WERI-Rb-1 (cell line): ENCODE measurements at regions not wholly inside any gene's neighbourhood (a gene's known extent, or its start where the extent isn't known, plus 50 kb on each side); places are given as distances from the start of the nearest gene placed in this dataset.

Source experiments
- DNase-seq: peaks from one replicate; pipeline ENCODE4 v3.0.0-alpha.2; 2020
- H3K27ac ChIP-seq: fragments of 250-450 bp; sonication (Bioruptor Pico); 2 replicates; pipeline ENCODE4 v1.5.1; 2020; ENCODE audit warnings: mild to moderate bottlenecking, moderate library complexity
- H3K27me3 ChIP-seq: fragments of 250-450 bp; sonication (Bioruptor Pico); 2 replicates; pipeline ENCODE4 v1.5.1; 2021; ENCODE audit warnings: mild to moderate bottlenecking, low read depth, moderate library complexity; ENCODE audit not compliant: insufficient read depth, severe bottlenecking
- H3K36me3 ChIP-seq: fragments of 250-450 bp; sonication (Bioruptor Pico); 2 replicates; pipeline ENCODE4 v1.5.1; 2020; ENCODE audit warnings: mild to moderate bottlenecking, moderate library complexity
- H3K4me3 ChIP-seq: 2 replicates; pipeline ENCODE4 v1.5.1; 2011; ENCODE audit warnings: low read depth, mild to moderate bottlenecking, control low read depth, low read length
- H3K9me3 ChIP-seq: fragments of 250-450 bp; sonication (Bioruptor Pico); 2 replicates; pipeline ENCODE4 v1.5.1; 2021; ENCODE audit warnings: mild to moderate bottlenecking, moderate library complexity; ENCODE audit not compliant: severe bottlenecking
- TF ChIP-seq, protein P1 (sequence below): IDR thresholded peaks from 2 replicates; pipeline ENCODE4 v1.5.1; 2011; ENCODE audit warnings: low read depth, mild to moderate bottlenecking, control low read depth, inconsistent platforms, low read length

DNA sequence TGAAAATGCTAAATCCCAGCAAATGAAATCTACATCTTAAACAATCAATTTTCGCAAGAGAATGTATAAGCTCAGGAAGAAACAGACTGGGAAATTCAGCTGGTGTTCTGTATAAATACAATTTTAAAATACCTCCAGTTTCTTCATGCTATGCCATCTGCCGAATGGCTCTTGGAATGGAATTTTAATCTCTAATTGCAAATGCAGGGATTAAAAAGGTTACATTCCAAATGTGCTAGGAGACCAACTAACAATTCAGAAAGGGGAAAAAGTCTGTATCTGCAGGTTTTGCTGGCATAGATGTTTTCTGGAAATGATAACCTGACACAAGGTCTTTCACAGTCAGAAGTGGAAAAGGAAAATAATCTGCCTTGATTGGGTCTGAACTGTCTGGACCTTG is 379.7 kb downstream of the MAT2B start:
- DNase-seq: no peak
- Histone ChIP-seq H3K36me3 (no peaks in the 10 kb centered on the region), H3K9me3 (no peaks in the 10 kb centered on the region), H3K27me3 (no peaks in the 10 kb centered on the region), H3K4me3 (no peak overlapping the region), H3K27ac (no peak overlapping the region)
- TF ChIP-seq, protein P1, sequence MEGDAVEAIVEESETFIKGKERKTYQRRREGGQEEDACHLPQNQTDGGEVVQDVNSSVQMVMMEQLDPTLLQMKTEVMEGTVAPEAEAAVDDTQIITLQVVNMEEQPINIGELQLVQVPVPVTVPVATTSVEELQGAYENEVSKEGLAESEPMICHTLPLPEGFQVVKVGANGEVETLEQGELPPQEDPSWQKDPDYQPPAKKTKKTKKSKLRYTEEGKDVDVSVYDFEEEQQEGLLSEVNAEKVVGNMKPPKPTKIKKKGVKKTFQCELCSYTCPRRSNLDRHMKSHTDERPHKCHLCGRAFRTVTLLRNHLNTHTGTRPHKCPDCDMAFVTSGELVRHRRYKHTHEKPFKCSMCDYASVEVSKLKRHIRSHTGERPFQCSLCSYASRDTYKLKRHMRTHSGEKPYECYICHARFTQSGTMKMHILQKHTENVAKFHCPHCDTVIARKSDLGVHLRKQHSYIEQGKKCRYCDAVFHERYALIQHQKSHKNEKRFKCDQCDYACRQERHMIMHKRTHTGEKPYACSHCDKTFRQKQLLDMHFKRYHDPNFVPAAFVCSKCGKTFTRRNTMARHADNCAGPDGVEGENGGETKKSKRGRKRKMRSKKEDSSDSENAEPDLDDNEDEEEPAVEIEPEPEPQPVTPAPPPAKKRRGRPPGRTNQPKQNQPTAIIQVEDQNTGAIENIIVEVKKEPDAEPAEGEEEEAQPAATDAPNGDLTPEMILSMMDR: no peak

DNA sequence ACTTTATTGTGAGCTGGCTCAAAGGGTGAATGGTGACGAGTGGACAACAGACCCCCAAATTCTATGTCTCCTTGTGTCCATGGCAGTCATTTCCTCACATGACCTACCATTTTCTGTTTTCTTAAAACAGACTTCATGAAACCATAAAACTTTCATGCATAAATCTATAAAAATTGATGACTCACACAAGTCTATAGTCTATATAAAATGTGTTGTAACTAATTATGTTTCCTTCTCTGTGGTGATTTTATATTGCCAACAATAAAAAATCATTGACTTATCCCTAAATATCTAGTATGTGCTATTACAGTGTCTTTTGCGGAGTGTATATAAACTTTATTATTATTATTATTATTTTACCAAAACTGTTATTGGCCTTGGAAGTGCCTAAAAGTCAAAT is 382.4 kb downstream of the MAT2B start:
- Histone ChIP-seq H3K9me3 (no peaks in the 10 kb centered on the region), H3K27me3 (no peaks in the 10 kb centered on the region), H3K36me3 (no peaks in the 10 kb centered on the region), H3K4me3 (no peak overlapping the region), H3K27ac (no peak overlapping the region)
- TF ChIP-seq, protein P1: no peak
- no peak for DNase-seq

DNA sequence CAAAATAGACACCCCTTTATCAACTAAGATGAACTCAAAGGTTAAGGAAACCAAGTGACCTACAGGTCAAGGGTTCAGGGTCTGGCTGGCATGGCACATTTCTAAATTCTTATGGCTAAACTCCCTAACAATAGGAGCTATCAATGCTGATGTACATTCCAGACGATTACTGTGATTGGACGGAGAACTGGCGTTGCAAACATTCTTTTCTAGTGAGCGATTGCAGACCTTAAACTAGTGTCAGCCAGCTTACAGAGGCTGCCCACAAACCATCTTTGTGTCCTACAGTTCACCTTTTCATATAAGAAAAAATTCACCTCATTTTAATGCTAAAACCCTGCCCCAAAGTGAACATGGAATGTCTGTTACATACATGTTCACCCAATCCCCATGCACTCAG is 382.9 kb downstream of the MAT2B start:
- no peaks in the 10 kb centered on the region for H3K36me3 ChIP-seq
- H3K4me3 ChIP-seq: no peak overlapping the region
- H3K9me3 ChIP-seq: no peaks in the 10 kb centered on the region
- no peak for DNase-seq
- H3K27ac ChIP-seq: no peak overlapping the region
- TF ChIP-seq, protein P1: no peak
- no peaks in the 10 kb centered on the region for H3K27me3 ChIP-seq

DNA sequence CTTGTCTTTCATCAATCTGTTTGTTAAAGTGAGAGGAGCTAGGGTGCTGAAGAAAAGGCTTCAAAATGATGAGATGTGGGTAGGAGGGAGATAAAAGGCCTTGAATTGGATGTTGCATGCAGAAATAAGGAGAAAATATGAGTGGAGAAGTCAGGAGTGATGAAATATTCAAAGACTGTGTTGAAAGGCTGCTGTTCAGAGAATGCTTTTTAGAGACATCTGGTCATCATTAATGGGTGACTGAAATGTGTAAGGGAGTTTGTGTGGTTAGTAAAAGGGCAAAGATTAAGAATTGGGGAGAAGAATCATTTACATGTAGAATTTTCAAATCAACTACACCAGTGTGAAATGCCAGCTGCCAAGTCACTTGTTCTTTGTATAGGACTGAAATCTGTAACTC is 383.9 kb downstream of the MAT2B start:
- H3K27me3 ChIP-seq: no peaks in the 10 kb centered on the region
- H3K36me3 ChIP-seq: no peaks in the 10 kb centered on the region
- no peak overlapping the region for H3K27ac ChIP-seq
- H3K4me3 ChIP-seq: no peak overlapping the region
- no peaks in the 10 kb centered on the region for H3K9me3 ChIP-seq
- no peak for DNase-seq
- TF ChIP-seq, protein P1: no peak

DNA sequence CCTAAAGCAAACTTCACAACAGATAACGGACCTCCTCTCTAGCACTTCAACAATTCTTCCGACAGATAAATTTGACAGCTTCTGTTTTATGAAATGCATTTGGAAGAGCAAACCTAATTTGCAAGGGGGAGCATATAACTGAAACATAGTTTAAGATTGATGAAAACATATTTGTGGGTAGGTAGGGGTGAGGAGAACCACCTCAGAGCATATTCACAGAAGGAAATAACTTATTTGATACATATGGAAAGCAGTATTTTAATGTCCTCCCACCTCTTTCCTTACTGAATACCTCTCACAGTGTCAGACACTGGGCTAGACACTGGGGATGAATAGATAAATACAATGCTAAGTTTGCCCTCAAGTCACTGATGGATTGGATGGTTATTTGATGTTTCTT is 384.8 kb downstream of the MAT2B start:
- Histone ChIP-seq H3K27me3 (no peaks in the 10 kb centered on the region), H3K4me3 (no peak overlapping the region), H3K27ac (no peak overlapping the region), H3K9me3 (no peaks in the 10 kb centered on the region), H3K36me3 (no peaks in the 10 kb centered on the region)
- TF ChIP-seq, protein P1: no peak
- DNase-seq: no peak

DNA sequence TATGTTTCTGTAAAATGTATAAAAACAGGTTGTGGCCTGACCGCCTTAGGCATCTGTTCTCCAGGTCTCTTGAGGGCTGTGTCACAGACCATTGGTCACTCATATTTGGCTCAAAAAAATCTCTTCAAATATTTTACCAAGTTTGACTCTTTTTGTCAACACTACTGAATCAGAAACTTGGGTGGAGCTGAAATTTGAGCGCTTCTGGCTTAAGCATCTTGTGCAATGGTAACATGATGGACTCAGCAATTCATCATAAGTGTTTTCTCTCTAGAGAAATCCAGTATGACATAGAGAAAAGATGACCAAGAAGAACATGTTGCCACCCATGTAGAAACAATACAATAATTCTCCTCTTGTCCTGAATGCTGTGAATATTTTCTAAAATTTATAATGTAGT is 387.9 kb downstream of the MAT2B start:
- no peak for DNase-seq
- no peak overlapping the region for H3K27ac ChIP-seq
- no peak overlapping the region for H3K4me3 ChIP-seq
- TF ChIP-seq, protein P1: no peak
- no peaks in the 10 kb centered on the region for H3K9me3 ChIP-seq
- H3K27me3 ChIP-seq: no peaks in the 10 kb centered on the region
- H3K36me3 ChIP-seq: no peaks in the 10 kb centered on the region
